ENCODE measurements at regions not wholly inside any gene's neighbourhood (a gene's known extent, or its start where the extent isn't known, plus 50 kb on each side); places are given as distances from the start of the nearest gene placed in this dataset.
"Not testable (repeated sequence)": the region's sequence is repeated elsewhere in the genome, so short reads cannot be mapped to it uniquely, and the experiment has no call there.

DNA sequence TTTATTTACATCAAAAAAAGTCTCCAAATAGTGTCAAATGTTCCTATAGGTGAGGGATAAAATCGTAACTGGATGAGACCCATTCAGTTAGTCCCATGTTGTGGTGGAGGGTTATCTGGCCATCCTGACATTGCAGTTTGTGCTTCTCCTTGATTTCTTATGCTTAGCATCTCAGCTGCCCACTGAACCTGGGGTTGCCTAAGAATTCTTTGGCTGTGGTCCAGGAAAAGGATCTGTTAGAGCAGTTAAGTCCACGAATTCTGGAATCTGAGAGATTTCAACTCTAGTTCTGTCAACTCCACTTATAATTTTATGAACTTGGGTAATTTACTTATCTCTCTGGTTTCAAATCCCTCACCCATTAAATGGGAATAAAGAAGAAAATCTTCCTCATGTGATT, 1673.4 kb downstream of the REEP3 start:
- no peak for FAIRE-seq

DNA sequence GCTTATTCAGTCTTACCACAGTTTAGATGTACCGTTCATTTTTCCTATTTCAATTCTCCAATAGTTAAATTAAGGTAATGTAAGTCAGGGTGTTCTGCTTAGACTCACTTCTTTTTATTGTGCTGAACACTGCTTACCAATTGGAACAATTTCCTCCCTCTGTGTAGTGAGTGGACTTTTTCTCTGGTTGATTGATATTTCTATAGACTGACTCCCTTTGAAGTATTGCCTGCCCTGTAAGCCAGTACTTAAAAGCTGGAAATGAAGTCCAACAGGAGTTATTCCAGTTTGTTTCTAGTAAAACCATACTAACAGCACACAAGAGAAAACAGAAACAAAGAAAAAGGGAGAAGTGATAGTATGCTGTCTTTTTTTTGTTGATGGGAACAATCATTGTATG, 1674.9 kb downstream of the REEP3 start:
- FAIRE-seq, result no peak

DNA sequence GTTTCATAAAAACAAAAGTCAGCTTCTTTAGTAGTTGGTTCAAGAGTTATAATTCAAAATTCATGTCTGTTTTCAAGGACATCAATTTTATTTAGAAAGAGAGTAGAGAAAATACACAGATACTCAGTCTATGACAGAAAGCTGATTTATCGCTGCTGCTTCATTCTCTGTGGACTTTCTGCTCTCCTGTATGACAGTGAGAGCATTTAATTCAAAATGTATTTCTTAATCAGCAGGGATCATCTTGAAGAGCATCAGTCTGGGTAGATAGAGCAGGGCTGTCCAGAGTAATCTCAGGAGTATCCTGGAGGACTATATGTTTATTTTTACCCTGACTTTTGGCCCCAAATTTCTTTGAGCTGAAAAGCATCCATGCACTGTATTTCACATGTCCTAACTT, 1676.7 kb downstream of the REEP3 start:
- FAIRE-seq, result no peak

DNA sequence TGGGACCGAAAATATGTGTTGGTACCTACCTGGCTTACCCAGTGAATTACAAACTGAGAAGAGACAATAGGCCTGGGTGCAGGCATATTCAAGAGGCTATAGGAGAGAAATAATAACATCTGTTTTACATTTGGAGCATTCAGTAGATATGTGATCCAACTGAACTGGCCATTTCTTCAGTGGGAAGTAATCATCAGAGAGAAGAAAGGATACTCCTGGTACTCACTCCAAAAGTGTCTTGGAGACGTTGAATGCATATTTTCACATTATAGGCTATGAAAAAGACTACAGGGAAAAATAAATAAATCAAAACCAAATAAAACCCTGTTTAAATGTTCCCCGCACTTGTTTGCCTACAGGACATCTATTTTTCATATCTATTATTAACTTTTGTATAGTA, 1680.3 kb downstream of the REEP3 start:
- FAIRE-seq, result no peak

DNA sequence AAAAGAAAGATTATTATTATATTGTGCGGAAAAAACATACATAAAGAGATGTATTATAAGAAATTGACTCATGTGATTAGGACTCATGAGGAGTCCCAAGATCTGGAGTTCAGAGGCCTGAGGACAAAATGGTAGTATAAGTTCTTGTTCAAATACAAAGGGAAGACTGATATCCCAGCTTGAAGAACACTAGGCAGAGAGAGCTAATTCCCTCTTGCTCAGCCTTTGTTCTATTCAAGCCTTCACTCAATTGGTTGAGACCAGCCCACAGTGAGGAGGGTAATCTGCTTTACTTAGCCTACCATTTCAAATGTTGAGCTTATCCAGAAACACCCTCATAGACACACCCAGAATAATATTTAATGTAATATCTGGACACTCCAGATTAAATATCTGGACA, 1683.8 kb downstream of the REEP3 start:
- FAIRE-seq, result no peak

DNA sequence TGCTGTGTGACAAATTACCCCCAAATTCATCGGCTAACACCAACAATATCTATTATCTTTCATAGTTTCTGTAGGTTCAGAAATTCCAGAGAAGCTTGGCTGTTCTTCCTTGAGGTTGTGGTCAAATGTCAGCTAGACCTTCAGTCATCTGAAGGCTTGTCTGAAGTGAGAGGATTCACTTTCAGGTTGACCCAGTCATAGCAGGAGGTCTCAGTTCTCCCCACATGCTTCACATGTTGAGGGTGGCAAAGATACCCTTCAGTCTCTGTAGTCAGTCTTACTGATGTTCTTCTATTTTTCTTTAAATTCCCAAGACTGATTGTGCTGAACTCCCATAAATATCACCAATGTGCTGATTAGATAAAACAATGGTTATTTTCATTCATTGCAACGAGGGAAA, 1692.0 kb downstream of the REEP3 start:
- FAIRE-seq, result no peak

DNA sequence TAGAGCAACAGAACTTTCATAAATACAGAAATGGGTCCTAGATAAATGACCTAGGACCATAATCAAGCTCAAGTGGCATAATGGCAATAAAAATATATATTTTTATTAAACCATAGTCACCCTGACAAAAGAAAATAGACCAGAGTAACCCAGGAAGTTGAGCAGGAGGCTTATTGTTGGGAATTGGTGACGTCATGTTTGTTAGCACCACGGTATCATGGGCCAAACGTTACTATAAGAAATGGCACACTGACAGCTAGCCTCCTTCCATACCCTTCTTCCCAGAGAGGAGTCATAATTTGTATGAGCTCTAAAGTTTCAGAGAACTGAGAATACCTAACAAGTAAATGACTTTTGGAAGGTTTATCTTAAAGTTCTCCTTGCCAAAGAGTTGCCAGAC, 1698.2 kb downstream of the REEP3 start:
- FAIRE-seq, result no peak

DNA sequence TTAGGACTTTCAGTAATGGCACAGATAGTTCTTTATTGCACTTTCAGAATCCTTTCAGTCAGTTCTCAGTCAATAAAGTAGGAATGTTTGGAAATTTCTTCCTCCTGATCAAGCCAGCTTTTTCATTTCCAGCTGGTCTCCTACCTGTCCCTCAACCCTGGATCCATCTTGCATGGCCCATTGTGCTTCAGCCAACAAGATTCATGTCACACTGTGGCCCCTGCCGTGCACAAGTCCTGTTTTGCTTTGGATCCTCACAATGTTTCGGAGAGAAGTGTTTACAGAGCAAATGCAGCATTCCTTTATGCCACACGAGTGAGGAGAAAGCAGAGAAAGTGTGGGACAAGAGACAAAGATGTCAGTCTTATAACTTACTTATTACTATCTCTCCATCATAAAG, 1694.7 kb upstream of the LRRTM3 start:
- no peak for FAIRE-seq

DNA sequence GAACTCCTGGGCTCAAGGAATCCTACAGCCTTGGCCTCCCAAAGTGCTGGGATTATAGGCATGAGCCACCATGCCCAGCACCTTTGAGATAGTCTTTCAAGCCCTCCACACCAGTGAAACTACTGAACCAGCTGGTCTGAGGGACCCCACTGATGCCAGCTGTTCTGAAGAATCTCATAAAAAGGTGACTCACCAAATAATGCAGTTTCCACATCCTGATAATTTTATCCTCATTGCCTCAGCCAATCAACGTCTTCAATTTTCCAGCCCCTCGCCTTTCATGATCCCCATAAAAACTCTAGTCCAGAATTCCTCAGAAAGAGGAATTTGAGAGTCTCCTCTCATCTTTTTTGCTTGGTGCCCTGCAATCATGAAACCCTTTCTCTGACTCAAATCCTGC, 1691.6 kb upstream of the LRRTM3 start:
- no peak for FAIRE-seq

DNA sequence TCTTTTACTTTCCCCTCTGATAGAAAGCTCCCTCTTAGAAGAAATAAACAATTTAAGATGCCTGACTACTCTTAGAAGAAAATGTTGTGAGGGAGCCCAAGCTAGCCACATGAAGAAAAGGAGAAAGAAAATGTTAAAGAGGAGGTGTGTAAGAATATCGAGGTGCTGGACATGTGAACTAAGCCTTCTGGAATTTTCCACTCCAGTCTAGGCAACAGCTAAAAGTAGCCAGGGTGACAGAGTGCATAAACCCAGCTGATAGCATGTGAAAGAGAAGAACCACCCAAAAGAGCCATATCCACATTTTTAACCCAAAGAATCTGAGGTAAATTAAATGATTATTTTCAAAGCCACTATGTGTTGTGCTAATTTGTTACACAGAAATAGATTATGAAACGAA, 1690.6 kb upstream of the LRRTM3 start:
- FAIRE-seq, result no peak

DNA sequence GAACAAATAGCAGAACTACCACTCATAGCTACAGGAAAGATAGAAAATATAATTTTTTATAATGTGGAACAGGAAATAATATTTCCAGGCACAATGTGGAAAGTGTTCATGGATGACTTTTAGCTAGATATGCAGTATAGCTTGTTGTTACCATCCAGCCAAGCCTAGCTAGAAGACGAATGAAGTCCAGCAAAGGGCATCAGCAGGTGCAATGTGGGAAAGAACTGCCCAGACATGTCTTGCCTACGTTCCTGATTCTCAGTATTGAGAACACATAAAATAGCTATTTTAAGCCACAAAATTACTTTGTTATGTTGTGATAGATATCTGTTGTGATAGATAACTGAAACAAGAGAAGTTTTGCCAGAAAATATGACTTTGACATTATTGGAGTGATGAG, 1690.0 kb upstream of the LRRTM3 start:
- FAIRE-seq, result no peak

DNA sequence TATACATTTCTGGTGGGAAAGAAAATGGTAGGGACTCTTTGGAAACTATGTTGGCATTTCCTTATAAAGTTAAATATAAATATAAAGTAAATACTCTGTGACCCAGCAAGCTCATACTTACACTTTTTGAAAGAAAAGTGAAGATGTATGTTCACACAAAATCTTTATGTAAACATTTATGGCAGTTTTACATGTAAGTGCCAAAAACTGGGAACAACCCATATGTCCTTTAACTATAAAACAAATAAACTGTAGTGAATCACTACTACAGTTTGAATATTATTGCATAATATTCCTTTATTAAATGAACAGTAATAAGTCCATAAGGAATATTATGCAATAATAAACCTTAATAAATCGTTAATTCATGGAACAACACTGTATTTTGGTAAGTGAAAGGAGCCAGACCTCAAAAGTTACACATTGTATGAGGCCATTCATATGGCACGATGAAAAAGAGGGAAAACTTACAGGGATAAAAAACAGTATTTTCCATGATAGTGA, 1660.3 kb upstream of the LRRTM3 start:
- no peak for FAIRE-seq

DNA sequence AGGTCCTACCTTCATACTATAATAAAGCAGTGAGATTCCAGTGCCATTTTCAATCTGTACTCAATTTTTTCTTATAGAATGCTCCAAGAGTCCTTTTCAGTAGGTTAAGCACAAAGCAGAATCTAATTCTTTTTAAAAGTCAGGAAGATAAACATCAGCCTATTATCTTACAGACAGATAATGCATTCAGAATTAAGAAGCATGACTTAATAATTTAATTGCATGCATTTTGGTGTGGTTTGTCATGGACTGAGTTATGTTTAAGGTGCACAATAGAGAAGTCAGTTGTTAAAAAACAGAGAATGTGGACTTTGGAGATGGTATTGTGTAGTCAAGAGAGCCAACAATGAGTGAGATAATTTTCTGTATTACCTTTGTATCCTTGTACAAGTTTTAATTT, 1656.3 kb upstream of the LRRTM3 start:
- FAIRE-seq, result not testable (repeated sequence)

DNA sequence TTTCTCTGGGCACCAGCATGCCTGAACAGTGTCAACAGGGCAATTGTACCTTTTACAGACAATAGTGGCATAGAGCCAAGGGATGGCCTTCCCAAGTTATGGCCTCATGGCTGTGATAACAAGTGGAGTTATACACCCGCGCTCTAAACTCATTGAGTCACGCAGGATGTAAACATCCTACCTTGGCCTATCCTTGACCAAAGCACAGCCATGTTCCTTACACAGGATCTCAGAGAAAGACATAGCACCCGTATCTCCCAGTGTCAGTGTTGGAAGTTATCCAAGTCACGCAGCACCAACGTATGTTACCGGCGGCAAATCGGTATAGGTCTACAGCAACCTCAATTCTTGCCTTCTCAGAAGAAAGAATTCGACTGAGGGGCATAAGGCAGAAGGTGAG, 1654.9 kb upstream of the LRRTM3 start:
- FAIRE-seq, result no peak

DNA sequence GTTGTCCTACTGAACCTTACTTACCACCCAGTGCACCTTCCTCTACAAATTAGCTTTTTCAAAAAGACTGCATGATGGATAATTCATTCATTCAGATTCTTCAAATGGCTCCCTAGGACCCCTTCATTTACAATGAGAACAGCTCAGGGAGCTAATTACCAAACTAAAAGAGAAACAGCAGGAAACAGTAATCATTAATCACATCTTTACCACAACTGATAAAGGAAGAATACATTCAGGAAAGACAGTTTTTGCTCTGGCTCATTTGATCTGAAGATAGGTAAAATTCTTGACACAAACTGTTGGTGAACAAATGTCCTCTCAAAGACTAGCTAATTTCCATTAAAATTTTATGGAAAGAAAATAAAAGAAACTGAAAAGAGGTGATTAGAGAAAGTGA, 1652.7 kb upstream of the LRRTM3 start:
- FAIRE-seq, result no peak

DNA sequence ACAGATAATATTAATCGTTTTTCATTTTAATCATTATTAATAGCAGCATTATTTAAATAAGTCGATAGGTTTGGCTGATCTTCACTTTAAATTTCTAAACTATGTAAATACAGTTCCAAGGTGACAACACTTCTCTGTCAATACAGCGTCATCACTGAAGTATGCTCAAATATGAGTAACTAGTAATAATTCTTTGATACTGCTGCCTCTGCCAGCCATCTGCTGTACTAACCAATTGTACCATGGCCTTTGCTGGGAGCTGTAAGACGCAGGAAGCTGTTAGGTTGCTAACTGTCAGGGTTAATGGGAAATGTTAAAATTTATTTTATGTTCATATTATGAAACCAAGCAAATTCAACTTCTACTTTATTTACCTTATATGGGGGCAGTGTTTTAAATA, 1650.5 kb upstream of the LRRTM3 start:
- FAIRE-seq, result no peak

DNA sequence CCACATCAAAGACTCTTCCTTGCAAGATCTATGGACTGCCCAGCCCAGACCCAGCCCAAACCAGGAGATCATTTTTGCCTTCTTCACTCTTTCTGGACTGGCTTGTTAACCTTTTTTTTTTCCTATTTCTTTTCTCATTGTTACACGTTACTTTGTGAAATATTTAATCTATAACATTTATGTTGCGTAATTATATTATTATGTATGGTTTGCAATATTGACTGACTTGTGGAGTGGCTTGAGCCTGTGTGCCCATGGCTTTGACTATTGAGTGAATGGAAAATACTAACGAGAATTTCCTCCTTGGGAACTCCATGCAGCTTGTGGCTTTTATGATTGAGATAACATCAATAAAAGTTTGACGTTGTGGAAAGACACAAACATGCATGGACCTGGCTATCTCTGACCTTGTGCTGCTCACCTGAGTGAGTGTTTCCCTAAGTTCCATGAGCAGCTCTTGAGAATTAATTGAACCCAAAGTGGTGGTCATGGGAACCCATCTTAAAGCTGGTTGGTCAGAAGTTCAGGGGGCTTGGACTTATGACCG, 1641.3 kb upstream of the LRRTM3 start:
- FAIRE-seq, result no peak

DNA sequence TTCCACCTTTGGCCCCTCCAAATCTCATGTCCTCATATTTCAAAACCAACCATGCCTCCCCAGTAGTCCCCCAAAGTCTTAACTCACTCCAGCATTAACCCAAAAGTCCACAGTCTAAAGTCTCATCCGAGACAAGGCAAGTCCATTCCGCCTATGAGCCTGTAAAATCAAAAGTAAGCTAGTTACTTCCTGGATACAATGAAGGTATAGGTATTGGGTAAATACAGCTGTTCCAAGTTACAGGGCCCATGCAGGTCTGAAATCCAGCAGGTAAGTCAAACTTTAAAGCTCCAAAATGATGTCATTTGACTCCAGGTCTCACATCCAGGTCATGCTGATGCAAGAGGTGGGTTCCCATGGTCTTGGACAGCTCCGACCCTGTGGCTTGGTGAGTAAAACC, 1640.1 kb upstream of the LRRTM3 start:
- FAIRE-seq, result not testable (repeated sequence)

DNA sequence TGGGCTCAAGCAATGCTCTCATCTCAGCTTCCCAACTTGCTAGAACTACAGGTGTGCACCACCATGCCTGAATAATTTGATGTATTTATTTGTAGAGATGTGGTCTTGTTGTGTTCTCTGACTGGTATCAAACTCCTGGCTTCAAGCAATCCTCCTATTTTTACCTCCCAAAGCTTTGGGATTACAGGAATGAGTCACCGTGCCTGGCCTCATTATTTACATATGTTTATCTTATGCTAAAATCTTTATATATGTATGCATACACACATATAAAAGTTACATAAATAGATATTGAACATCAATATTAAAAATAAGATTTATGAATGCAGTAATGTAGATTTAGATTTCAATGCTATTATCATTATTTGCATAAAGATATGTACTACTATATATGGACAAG, 1634.5 kb upstream of the LRRTM3 start:
- no peak for FAIRE-seq

DNA sequence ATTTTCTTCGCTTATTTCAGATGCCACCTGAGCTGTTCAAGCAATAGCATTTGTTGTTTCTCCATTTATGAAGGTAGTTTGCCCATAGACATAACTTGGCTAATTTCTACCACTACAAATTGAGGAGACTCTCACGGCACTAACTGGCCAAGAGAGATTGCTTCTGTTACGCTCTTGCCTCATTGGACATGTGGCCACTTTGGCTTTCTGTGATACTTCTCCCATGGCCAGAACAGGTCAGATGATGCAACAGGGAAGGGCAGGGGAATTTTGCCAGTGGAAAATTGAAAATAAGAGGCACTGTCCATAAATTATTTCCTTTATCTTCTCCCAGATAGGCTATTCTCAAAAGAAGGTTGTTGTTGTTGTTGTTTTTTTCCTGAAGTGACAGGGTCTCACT, 1633.3 kb upstream of the LRRTM3 start:
- no peak for FAIRE-seq

DNA sequence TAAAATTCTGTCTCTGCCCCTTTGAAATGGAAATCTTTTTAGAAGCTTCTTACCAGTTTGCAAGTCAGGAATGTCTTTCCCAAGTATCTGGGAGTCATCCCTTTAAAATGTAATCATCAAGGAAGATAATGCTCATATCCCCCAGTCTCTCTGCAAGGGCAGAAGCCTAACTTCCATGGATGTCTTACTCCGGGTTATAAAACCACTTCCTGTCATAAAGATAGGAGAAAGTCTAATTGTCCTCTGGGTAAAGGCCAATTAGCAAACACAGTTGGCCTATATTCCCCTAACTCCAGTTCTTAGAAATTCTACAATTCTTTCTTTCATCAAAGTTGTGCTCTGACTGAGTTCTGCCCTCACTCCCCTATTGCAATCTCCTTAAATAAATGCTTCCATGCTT, 1631.5 kb upstream of the LRRTM3 start:
- no peak for FAIRE-seq

DNA sequence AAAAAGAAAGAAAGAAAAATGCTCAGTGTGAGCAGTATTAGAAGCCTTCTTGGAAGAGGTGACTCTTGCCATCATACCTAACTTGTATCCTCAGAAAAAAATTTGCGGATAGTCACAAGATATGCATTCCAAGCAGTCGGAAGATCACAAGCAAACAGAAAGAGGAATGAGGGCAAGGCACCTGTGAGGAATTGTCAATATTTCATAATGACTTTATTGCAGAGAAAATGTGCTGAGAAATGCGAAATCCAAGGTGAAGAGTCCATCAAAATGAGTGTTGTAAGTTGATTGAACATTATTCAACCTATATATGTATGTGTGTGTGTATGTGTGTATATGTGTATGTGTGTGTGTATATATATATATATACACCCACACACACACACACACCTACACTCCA, 1624.7 kb upstream of the LRRTM3 start:
- no peak for FAIRE-seq

DNA sequence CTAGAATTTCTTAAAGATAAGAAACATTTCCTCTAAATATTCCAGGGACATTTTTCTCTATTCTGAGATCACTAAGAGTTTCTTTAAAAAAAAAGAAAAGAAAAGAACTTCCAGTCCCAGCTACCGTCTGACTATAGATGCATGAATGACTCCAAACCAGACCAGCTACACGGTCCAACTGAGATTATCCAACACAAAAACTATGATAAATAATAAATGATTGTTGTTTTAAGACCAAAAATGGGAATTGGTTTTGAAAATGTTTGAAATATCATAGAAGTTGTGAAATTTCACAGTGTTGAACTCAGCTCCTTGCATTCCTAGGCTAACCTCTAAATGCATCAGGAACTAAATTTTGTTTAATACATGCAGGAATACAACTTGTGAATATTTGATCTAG, 1619.6 kb upstream of the LRRTM3 start:
- no peak for FAIRE-seq

DNA sequence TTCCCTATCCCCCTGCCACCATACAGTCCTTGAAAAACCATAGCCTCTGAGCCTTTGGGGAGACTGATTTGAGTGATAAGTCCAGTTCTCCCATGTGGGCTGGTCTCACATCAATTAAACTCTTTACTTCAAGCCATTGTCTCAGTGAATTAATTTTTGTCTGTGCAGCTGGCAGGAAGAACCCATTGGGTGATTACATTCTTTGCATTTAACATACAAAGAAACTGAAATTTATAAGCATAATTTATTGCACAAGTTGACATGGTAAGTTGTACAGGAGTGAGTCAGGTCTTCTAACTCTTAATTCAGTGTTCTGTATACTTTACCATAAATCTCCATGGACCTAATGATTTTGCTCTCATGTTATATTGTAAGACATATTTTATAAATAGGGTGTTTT, 1613.0 kb upstream of the LRRTM3 start:
- FAIRE-seq, result no peak

DNA sequence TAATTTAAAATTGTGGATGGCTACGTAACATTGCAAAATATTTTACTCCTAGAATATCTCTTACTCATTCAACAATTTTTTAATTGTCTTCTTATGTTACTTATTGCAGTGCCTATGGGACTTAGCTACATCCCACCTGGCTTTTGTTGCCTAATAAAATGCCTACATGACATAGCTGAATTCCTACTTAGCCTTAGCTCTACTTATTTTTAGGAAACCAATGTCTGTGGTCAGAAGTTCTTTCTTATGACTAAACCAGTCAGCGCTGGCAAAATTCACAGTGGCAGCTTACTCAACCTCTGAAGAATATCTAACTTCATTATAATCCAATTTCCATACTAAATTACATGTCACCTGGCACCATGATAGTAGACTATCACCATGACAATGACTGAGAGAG, 1612.4 kb upstream of the LRRTM3 start:
- FAIRE-seq, result no peak

DNA sequence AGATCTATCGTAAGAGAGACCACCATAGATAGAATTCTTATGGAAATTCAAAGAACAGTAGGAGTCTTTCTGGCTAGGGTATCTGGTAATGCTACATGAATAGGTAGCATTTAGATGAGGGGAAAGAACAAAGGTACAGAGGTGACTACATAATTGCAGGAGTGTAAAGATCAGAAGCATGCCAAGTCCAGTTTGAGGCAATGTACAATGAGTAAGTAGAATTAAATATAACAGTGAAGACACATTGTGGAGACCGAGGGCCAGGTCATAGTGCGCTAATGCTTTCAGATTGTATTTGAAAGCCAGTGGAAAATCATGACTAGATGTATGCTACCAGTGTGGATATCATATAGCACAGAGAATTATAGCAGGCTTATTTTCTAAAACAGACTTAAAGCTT, 1611.6 kb upstream of the LRRTM3 start:
- no peak for FAIRE-seq

All from colon (tissue), 2 donors.